NOMO-1 treated with dmso at 0.1 percent for 144 hours (cell line): ENCODE measurements at regions not wholly inside any gene's neighbourhood (a gene's known extent, or its start where the extent isn't known, plus 50 kb on each side); places are given as distances from the start of the nearest gene placed in this dataset.
"Not testable (repeated sequence)": the region's sequence is repeated elsewhere in the genome, so short reads cannot be mapped to it uniquely, and the experiment has no call there.

ENCODE experiments used
- DNase-seq: peaks from one replicate; lab custom pipeline; 2025; ENCODE audit not compliant: unreplicated experiment; lab: John Stamatoyannopoulos, UW

DNA sequence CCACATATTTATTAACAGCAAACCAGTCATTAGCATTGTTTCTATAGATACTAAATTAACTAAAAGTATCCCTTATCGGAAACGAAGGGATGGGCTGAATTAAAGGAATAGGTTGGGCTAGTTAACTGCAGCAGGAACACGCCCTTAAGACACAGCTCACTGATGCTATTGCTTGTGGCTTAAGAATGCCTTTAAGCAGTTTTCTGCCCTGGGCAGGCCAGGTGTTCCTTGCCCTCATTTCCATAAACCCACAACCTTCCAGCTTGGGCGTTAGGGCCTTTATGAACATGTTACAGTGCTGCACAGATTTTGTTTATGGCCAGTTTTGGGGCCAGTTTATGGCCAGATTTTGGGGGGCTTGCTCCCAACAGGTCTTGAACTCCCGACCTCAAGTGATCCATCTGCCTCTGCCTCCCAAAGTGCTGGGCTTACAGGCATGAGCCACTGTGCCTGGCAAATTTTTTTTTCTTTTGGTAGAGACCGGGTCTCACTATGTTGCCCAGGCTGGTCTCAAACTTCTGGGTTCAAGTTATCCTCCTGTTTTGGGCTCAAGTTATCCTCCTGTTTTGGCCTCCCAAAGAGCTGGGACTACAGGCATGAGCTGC, 90.1 kb upstream of the GRIN2A start:
- DNase-seq = not testable (repeated sequence)

DNA sequence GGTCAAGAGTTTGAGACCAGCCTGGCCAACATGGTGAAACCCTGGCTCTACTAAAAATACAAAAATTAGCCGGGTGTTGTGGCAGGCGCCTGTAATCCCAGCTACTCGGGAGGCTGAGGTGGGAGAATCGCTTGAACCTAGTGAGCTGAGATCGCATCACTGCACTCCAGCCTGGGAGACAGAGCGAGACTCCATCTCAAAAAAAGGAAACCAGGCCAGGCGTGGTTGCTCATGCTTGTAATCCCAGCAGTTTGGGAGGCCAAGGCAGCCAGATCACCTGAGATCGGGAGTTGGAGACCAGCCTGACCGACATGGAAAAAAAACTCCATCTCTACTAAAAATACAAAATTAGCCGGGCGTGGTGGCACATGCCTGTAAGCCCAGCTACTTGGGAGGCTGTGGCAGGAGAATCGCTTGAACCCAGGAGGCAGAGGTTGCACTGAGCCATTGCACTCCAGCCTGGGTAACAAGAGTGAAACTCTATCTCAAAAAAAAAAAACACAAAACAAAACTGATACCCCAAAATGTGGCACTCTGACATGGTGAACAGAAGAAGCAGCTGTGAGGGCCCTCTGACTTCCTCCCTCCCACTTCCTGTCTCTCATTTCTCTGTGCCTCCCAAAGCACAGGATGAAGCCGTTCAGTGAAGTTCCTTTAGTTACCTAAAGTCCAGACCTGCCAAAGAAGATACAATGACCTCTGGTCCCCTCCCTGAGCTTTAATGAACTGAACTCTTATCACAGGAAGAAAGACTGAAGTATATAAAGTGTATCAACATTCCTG, 93.2 kb upstream of the GRIN2A start:
- DNase-seq = not testable (repeated sequence)

DNA sequence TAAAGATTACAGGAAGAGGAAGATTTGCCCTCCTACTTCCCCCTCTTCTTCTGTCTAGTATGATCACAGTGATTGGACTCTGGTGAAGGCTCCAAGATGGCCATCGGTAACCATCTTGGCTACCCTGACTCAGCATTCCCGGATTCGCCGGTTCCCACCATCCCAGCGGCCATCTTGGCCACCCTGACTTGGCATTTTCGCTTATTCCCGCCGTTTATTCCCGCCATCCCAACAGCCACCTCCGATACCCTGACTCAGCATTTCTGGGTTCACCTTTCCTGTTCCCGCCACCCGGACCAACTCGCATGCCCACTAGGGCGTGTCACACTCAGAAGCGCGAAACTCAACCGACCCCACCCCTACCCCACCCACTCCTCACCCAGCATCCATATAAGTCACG, 95.4 kb upstream of the GRIN2A start:
- no peak for DNase-seq

DNA sequence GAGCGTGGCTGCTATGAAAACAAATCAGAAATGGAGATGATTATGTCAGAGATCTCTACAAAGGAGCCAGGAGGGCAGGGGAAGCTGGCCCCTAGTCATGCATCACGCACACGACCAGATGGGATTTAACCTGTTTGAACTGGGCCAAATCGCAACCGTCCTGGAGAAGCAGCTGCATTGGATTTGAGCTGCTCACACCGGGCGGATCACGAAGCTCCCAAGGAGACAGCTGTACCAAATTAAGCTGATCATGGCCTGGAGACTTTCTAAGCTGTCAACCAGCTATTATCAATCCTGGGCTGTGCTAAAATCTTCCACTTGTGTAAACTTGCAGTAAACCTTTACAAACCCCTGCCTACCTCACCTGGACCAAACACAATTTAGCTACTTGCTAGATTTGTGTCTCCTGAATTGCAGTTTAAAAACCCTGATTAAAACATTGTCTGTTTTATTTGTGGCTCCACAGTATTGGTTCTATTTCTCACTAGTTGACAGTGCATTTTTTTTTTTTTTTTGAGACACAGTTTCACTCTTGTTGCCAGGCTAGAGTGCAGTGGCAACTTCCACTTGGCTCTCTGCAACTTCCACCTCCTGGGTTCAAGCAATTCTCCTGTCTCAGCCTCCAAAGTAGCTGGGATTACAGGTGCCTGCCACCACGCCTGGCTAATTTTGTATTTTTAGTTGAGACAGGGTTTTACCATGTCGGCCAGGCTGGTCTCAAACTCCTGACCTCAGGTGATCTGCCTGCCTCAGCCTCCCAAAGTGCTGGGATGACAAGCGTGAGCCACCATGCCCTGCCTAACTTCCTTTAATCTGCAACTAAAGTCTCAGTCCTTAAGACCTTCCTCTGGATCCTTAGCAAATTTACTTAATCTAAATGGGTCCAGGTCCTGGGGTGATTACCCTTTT, 98.3 kb upstream of the GRIN2A start:
- no peak for DNase-seq

DNA sequence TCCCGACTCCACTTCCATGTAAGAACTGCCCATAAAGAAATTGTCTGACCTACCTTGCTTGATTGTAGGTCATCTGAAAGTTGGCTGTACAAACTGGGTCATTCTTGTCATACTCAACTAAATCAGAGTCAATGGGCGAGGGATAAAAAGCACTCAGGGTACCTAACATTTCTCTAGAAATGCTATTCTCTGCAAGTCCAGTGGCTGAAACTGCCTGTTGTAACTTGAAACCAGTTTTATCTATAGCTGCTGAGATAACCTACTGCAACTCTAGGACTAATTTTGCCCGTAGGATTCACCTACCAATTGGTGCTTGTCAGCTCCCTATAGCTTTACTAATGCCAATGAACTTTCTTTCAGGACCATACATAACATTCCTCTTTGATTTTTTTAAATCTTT, 100.1 kb upstream of the GRIN2A start:
- DNase-seq = no peak

DNA sequence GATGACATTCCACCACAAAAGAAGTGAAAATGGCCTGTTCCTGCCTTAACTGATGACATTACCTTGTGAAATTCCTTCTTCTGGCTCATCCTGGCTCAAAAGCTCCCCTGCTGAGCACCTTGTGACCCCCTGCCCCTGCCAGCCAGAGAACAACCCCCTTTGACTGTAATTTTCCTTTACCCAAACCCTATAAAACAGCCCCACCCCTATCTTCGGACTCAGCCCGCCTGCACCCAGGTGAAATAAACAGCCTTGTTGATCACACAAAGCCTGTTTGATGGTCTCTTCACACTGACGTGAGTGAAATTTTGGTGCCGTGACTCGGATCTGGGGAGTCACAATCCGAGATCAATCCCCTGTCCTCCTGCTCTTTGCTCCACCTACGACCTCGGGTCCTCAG, 101.0 kb upstream of the GRIN2A start:
- DNase-seq = not testable (repeated sequence)

DNA sequence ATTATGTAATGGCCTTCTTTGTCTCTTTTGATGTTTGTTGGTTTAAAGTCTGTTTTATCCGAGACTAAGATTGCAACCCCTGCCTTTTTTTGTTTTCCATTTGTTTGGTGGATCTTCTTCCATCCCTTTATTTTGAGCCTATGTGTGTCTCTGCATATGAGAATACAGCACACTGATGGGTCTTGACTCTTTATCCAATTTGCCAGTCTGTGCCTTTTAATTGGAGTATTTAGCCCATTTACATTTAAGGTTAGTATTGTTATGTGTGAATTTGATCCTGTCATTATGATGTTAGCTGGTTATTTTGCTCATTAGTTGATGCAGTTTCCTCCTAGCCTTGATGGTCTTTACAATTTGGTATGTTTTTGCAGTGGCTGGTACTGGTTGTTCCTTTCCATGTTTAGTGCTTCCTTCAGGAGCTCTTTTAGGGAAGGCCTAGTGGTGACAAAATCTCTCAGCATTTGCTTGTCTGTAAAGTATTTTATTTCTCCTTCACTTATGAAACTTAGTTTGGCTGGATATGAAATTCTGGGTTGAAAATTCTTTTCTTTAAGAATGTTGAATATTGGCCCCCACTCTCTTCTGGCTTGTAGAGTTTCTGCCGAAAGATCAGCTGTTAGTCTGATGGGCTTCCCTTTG, 95.3 kb upstream of the ATF7IP2 start:
- DNase-seq = not testable (repeated sequence)

DNA sequence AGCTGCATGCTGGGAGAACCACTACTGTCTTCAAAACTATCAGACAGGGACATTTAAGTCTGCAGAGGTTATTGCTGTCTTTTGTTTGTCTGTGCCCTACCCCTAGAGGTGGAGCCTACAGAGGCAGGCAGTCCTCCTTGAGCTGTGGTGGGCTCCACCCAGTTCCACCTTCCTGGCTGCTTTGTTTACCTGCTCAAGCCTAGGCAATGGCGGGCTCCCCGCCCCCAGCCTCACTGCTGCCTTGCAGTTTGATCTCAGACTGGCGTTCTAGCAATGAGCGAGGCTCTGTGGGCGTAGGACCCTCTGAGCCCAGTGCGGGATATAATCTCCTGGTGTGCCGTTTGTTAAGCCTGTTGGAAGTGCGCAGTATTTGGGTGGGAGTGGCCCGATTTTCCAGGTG, 93.7 kb upstream of the ATF7IP2 start:
- DNase-seq = not testable (repeated sequence)

DNA sequence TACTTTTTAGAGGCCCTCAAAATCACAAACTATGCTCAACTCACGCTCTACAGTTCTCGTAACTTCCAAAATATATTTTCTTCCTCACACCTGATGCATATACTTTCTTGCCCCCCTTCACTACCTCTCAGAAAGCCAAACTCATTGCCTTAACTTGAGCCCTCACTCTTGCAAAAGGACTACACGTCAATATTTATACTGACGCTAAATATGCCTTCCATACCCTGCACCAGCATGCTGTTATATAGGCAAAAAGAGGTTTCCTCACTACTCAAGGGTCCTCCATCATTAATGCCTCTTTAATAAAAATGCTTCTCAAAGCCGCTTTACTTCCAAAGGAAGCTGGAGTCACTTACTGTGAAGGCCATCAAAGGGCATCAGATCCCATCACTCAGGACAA, 92.9 kb upstream of the ATF7IP2 start:
- not testable (repeated sequence) for DNase-seq

DNA sequence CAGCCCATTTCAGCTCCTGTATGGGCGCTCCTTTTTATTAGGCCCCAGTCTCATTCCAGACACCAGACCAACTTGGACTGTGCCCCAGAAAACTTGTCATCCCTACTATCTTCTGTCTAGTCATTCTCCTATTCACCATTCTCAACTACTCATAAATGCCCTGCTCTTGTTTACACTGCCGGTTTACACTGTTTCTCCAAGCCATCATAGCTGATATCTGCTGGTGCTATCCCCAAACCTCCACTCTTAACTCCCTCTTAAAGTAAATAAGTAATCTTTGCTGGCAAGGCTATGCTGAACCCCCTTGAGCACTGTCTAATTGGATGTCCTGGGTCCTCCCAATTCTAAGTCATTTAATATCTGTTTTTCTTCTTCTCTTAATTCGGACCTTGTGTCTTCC, 91.7 kb upstream of the ATF7IP2 start:
- not testable (repeated sequence) for DNase-seq

DNA sequence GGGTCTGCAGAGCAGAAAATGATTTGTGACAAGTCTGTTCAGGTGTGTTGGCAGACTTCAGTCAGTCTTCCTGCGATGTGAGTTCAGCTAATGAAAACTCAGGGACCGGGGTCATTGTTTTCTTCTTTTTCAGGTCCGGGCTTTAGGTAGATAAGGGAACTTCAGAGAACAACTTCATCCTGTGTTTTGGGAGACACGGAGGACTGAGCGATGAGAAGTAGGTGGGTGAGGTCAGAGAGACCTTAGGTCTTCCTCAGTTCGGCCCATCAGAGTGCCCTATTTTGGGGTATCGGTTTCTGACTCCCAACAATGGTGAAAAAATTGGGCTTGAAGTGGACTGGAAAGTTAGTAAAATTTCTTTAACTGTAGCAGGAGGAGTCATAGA, 88.9 kb upstream of the ATF7IP2 start:
- DNase-seq = no peak

DNA sequence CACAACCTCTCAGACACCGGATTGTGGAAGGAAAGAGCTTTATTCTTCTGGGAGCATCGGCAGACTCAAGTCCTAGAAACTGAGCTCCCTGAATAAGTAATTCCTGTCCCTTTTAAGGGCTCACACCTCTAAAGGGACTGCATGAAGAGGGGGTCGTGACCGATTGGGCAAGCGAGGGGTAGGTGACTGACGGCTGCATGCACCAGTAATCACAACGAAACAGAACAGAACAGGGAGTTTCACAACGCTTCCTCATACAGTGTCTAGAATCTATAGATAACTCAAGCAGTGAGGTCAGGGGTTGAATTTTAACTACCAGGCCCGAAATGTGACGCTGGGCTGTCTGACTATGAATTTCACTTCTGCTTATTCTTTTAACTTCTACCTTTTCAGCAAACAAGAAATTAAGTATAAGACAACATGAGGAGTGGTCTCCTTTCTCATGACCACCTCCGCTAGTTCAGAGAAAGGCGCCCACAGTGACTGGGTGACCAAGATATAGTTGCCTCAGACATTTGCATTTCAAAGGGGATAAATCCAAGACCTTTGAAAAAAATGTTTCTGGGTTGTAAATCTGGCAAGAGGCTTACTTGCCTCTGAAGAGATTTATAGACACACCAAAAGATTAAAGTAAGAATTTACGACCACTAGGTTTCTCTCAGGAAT, 88.4 kb upstream of the ATF7IP2 start:
- DNase-seq = peak; percentile 78

DNA sequence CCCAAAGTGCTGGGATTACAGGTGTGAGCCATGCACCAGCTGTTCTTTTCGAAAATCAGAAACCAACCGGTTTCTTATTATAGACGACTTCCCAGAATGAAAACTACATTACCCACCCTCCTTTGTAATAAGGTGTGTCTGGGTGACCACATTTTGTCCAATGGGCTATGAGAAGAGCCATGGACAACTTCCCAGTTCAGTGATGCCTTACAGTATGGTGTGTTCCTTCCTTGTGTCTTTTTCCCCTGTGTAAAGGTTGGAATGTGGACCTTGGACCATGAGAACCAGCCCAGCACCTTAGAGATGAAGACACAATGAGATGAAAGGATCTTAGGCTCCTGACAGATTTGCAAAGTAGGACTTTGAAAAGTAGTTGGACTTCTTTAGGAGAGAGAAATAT, 85.0 kb upstream of the ATF7IP2 start:
- DNase-seq = no peak

DNA sequence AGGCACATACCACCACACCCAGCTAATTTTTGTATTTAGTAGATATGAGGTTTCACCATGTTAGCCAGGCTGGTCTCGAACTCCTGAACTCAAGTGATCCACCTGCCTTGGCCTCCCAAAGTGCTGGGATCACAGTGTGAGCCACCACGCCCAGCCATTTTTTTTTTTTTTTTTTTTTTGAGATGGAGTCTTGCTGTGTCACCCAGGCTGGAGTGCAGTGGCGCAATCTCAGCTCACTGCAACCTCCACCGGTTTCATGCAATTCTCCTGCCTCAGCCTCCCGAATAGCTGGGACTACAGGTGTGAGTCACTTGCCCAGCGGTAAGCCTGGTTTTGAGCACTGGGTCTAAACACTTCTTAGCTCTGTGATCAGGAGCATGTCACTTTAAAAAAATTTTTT, 84.3 kb upstream of the ATF7IP2 start:
- not testable (repeated sequence) for DNase-seq

DNA sequence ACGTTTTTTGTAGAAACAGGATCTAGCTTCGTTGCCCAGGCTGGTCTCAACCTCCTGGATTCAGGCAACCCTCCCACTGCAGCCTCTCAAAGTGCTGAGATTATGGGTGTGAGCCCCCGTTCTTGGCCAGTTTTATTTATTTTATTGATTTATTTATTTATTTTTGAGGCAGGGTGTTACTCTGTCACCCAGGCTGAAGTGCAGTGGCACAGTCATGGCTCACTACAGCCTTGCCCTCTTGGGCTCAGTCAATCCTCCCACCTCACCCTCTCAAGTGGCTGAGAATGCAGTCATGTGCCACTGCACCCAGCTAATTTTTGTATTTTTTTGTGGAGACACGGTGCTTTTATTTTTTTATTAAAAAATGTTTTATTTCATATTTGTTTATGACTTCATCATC, 79.9 kb upstream of the ATF7IP2 start:
- no peak for DNase-seq

DNA sequence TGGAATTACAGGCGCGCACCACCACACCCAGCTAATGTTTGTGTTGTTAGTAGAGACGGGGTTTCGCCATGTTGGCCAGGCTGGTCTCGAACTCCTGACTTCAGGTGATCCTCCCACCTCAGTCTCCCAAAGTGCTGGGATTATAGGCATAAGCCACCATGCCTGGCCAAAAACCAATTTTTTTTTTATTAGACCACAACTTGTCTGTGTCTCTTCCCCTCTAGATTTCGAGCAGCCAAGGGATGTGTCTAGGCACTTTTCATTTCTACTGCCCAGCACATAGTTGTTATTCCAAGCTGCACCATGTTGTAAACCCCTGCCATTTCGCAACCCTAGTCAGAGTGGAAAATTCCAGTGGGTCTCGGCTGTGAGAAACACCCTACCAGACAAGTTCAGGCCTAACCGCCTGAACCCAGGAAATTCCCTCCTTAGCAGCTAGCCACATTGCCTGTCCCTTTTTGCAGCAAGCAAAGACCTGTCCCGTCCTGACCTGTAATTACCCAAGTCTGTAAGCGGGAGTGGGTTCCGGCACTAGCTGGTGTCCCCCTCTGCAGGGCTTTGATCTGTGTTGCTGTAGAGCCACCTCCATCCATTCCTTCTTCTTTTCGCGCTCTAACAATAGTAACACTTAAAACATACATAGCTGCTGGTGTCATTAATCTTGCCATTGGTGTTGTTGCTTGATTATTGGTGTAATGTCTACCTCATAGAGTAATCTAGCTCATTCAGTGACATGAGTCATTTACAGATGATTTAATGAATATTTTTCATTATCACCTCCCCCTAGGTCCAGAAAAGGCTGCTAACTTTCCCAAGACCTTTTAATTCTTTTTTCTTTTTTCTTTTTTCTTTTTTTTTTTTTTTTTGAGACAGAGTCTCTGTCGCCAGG, 77.3 kb upstream of the ATF7IP2 start:
- no peak for DNase-seq

DNA sequence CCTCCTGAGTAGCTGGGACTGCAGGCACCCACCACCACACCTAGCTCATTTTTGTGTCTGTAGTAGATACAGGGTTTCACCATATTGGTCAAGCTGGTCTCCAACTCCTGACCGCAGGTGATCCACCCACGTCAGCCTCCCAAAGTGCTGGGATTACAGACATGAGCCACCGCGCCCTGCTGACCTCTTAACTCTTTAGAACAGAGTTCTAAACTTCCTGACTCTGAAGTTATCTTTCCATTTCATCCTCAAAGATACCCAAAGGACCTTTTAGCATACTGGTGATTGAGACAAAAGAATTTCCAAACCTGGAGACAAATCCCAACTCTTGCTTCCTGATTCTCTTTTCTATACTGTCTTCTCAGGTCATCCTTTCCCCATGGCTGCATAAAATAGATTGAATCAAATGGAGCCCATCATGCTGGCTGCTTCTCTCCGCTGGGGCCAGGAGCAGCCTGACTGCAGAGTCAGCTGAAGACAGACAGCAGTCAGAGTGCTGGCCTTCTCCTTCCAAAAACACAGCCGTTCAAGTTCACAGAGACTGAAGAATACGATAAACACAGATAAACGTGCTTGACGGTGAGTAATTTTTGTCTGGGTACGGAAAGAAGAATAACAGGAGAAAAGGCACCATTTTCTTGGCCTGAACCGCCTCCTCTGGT, 76.5 kb upstream of the ATF7IP2 start:
- DNase-seq = no peak

DNA sequence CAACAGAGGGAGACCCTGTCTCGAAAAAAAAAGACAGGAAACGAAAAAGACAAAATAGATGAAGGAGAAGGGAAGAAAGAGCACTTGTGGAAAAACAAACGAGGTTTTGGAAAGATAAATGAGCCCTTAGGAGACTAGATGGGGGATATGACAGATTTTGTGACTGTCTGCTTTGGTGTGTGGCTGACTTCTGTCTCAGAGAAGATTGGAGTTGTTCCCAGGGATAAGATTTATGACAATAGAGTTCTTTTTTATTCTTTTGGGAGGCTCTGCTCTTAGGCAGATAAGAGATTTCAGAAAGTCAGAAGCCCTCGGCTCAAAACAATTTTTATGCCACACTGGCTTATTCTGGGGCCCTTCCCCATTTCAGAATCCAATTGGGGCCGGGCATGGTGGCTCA, 73.9 kb upstream of the ATF7IP2 start:
- no peak for DNase-seq
